GM19025 (cell line): ENCODE measurements at regions not wholly inside any gene's neighbourhood (a gene's known extent, or its start where the extent isn't known, plus 50 kb on each side); places are given as distances from the start of the nearest gene placed in this dataset.
A peak's percentile ranks its signal among the peaks of the same experiment; 100 is the strongest.
"Not testable (repeated sequence)": the region's sequence is repeated elsewhere in the genome, so short reads cannot be mapped to it uniquely, and the experiment has no call there.

ENCODE experiments used
- ATAC-seq: cut with Tn5 transposase; IDR thresholded peaks from one replicate; pipeline ENCODE4 v1.9.1; 2021; ENCODE audit warnings: mild to moderate bottlenecking, low read depth, moderate library complexity; ENCODE audit not compliant: unreplicated experiment

GRCh38 chr15:31217067-31217466 is 109.6 kb upstream of the KLF13 start:
- ATAC-seq, result no peak

- ATAC-seq, result no peak
Observed at GRCh38 chr15:31217566-31218270, 108.9 kb upstream of the KLF13 start.

- no peak for ATAC-seq
Observed at GRCh38 chr15:31219221-31219620, 107.4 kb upstream of the KLF13 start.

GRCh38 chr15:31221936-31222515 is 104.6 kb upstream of the KLF13 start:
- ATAC-seq, result no peak

- ATAC-seq, result no peak
Observed at GRCh38 chr15:31222773-31223341, 103.8 kb upstream of the KLF13 start.

- no peak for ATAC-seq
Observed at GRCh38 chr15:31223478-31224350, 102.9 kb upstream of the KLF13 start.

GRCh38 chr15:31224661-31225060 is 102.0 kb upstream of the KLF13 start:
- ATAC-seq, result not testable (repeated sequence)

GRCh38 chr15:31225356-31225955 is 101.2 kb upstream of the KLF13 start:
- no peak for ATAC-seq

GRCh38 chr15:31226021-31226420 is 100.6 kb upstream of the KLF13 start:
- ATAC-seq, result no peak

- ATAC-seq, result no peak
Observed at GRCh38 chr15:31227235-31227634, 99.4 kb upstream of the KLF13 start.

- ATAC-seq, result no peak
Observed at GRCh38 chr15:31228011-31228484, 98.6 kb upstream of the KLF13 start.

- ATAC-seq, result peak; percentile 81
Observed at GRCh38 chr15:31228980-31229826, 97.4 kb upstream of the KLF13 start.

GRCh38 chr15:31230630-31231485 is 95.8 kb upstream of the KLF13 start:
- peak; percentile 65 for ATAC-seq

GRCh38 chr15:31234815-31235214 is 91.8 kb upstream of the KLF13 start:
- ATAC-seq, result no peak

- peak; percentile 52 for ATAC-seq
Observed at GRCh38 chr15:31235311-31236183, 91.1 kb upstream of the KLF13 start.

- ATAC-seq, result peak; percentile 46
Observed at GRCh38 chr15:31236184-31237042, 90.2 kb upstream of the KLF13 start.

- ATAC-seq, result no peak
Observed at GRCh38 chr15:31237043-31237324, 89.7 kb upstream of the KLF13 start.
